ENCODE measurements at regions not wholly inside any gene's neighbourhood (a gene's known extent, or its start where the extent isn't known, plus 50 kb on each side); places are given as distances from the start of the nearest gene placed in this dataset.
"Not testable (repeated sequence)": the region's sequence is repeated elsewhere in the genome, so short reads cannot be mapped to it uniquely, and the experiment has no call there.

- ATAC-seq: no peak
Observed at GRCh38 chr6:168369786-168370185, 50.2 kb upstream of the DACT2 start.

GRCh38 chr6:168370310-168370991, 50.9 kb upstream of the DACT2 start:
- peak; percentile 44 to 45 for ATAC-seq

- ATAC-seq: no peak
Observed at GRCh38 chr6:168371185-168371584, 51.6 kb upstream of the DACT2 start.

- no peak for ATAC-seq
Observed at GRCh38 chr6:168371618-168371980, 52.0 kb upstream of the DACT2 start.

- no peak for ATAC-seq
Observed at GRCh38 chr6:168371981-168372711, 52.6 kb upstream of the DACT2 start.

GRCh38 chr6:168372889-168373288, 53.3 kb upstream of the DACT2 start:
- no peak for ATAC-seq

GRCh38 chr6:168373389-168373788, 53.8 kb upstream of the DACT2 start:
- ATAC-seq: no peak

GRCh38 chr6:168374051-168374502, 54.5 kb upstream of the DACT2 start:
- ATAC-seq: no peak

- no peak for ATAC-seq
Observed at GRCh38 chr6:168374541-168375071, 55.0 kb upstream of the DACT2 start.

GRCh38 chr6:168376120-168376519, 56.5 kb upstream of the DACT2 start:
- no peak for ATAC-seq

GRCh38 chr6:168376811-168377483, 57.4 kb upstream of the DACT2 start:
- ATAC-seq: no peak

- ATAC-seq: no peak
Observed at GRCh38 chr6:168377484-168377855, 57.9 kb upstream of the DACT2 start.

- no peak for ATAC-seq
Observed at GRCh38 chr6:168377856-168378832, 58.6 kb upstream of the DACT2 start.

- ATAC-seq: not testable (repeated sequence)
Observed at GRCh38 chr6:168379579-168379978, 60.0 kb upstream of the DACT2 start.

GRCh38 chr6:168380166-168380955, 60.6 kb upstream of the SMOC2 start:
- ATAC-seq: not testable (repeated sequence)

GRCh38 chr6:168380956-168381605, 59.9 kb upstream of the SMOC2 start:
- no peak for ATAC-seq

GRCh38 chr6:168381726-168382458, 59.1 kb upstream of the SMOC2 start:
- ATAC-seq: no peak

- no peak for ATAC-seq
Observed at GRCh38 chr6:168383062-168383854, 57.7 kb upstream of the SMOC2 start.

Data from activated CD4-positive, CD25-positive, alpha-beta regulatory T cell treated with anti-CD3 and anti-CD28 coated beads, Interleukin-2, amount 50 U/mL, for 24 hours (primary cell).